ENCODE measurements at regions not wholly inside any gene's neighbourhood (a gene's known extent, or its start where the extent isn't known, plus 50 kb on each side); places are given as distances from the start of the nearest gene placed in this dataset.

GRCh38 chr11:116129456-116129855 lies 625.2 kb upstream of the CADM1 start:
- no peak for DNase-seq

GRCh38 chr11:116126562-116126961 lies 622.3 kb upstream of the CADM1 start:
- DNase-seq: no peak

GRCh38 chr11:116124922-116125714 lies 620.9 kb upstream of the CADM1 start:
- peak; percentile 35 for DNase-seq

GRCh38 chr11:116123739-116124138 lies 619.5 kb upstream of the CADM1 start:
- DNase-seq: peak; percentile 28

- peak; percentile 28 for DNase-seq
Measured at GRCh38 chr11:116122697-116123472, 618.7 kb upstream of the CADM1 start.

- DNase-seq: no peak
Measured at GRCh38 chr11:116119158-116119557, 614.9 kb upstream of the CADM1 start.

GRCh38 chr11:116118138-116118470 lies 613.9 kb upstream of the CADM1 start:
- DNase-seq: no peak

GRCh38 chr11:116117331-116118137 lies 613.3 kb upstream of the CADM1 start:
- peak; percentile 35 for DNase-seq

- DNase-seq: no peak
Measured at GRCh38 chr11:116115801-116116200, 611.6 kb upstream of the CADM1 start.

- DNase-seq: peak; percentile 17
Measured at GRCh38 chr11:116114198-116114651, 610.0 kb upstream of the CADM1 start.

- DNase-seq: peak; percentile 27
Measured at GRCh38 chr11:116112087-116112935, 608.1 kb upstream of the CADM1 start.

GRCh38 chr11:116111546-116111945 lies 607.3 kb upstream of the CADM1 start:
- peak; percentile 17 for DNase-seq

- peak; percentile 40 for DNase-seq
Measured at GRCh38 chr11:116110802-116111201, 606.6 kb upstream of the CADM1 start.

- peak; percentile 9 for DNase-seq
Measured at GRCh38 chr11:116110356-116110755, 606.1 kb upstream of the CADM1 start.

GRCh38 chr11:116109228-116109627 lies 605.0 kb upstream of the CADM1 start:
- peak; percentile 78 for DNase-seq

- DNase-seq: peak; percentile 35
Measured at GRCh38 chr11:116108161-116108560, 603.9 kb upstream of the CADM1 start.

GRCh38 chr11:116107229-116107628 lies 603.0 kb upstream of the CADM1 start:
- no peak for DNase-seq

- no peak for DNase-seq
Measured at GRCh38 chr11:116104498-116105174, 600.4 kb upstream of the CADM1 start.

GRCh38 chr11:116101902-116102301 lies 597.7 kb upstream of the CADM1 start:
- no peak for DNase-seq

GRCh38 chr11:116100016-116100415 lies 595.8 kb upstream of the CADM1 start:
- DNase-seq: no peak

- no peak for DNase-seq
Measured at GRCh38 chr11:116099541-116099940, 595.3 kb upstream of the CADM1 start.
